Lung (tissue), 11 donors: ENCODE measurements at regions not wholly inside any gene's neighbourhood (a gene's known extent, or its start where the extent isn't known, plus 50 kb on each side); places are given as distances from the start of the nearest gene placed in this dataset.
A peak's percentile ranks its signal among the peaks of the same experiment; 100 is the strongest.

Source experiments
- ATAC-seq: fragments of 200-7000 bp; cut with Tn5 transposase; one replicate; pipeline ENCODE4 v1.9.1; 2020; ENCODE audit warnings: moderate number of reproducible peaks; ENCODE audit not compliant: insufficient read depth, low FRiP score
- DNase-seq, 3 donors: peaks; one replicate each; pipeline ENCODE4 v3.0.0-alpha.2; 2013 to 2017
- H3K27ac ChIP-seq, 2 donors: one replicate each; pipeline ENCODE4 v1.5.1; 2013; ENCODE audit warnings: mild to moderate bottlenecking in 2 of 2, moderate library complexity in 2 of 2, control low read depth in 1 of 2, inconsistent platforms in 1 of 2, low read depth in 1 of 2, low read length in 1 of 2
- H3K27me3 ChIP-seq, 3 donors: one replicate each; pipeline ENCODE4 v1.5.1; 2013; ENCODE audit warnings: low read length in 2 of 3; ENCODE audit not compliant: control insufficient read depth in 3 of 3, insufficient read depth in 3 of 3
- H3K36me3 ChIP-seq, 4 donors: one replicate each; pipeline ENCODE4 v1.5.1; 2013; ENCODE audit warnings: low read length in 4 of 4, mild to moderate bottlenecking in 1 of 4, moderate library complexity in 1 of 4; ENCODE audit not compliant: control insufficient read depth in 4 of 4, insufficient read depth in 4 of 4
- H3K4me1 ChIP-seq, 5 donors: one replicate each; pipeline ENCODE4 v1.5.1; 2013; ENCODE audit warnings: low read length in 5 of 5, mild to moderate bottlenecking in 2 of 5, moderate library complexity in 1 of 5; ENCODE audit not compliant: control insufficient read depth in 5 of 5, insufficient read depth in 5 of 5
- H3K4me3 ChIP-seq: one replicate; pipeline ENCODE4 v1.5.1; 2013; ENCODE audit warnings: mild to moderate bottlenecking, control low read depth, moderate library complexity
- H3K9ac ChIP-seq, 2 donors: one replicate each; pipeline ENCODE4 v1.5.1; 2013; ENCODE audit warnings: low read length in 2 of 2, control low read depth in 1 of 2; ENCODE audit not compliant: insufficient read depth in 1 of 2
- H3K9me3 ChIP-seq, 4 donors: one replicate each; pipeline ENCODE4 v1.5.1; 2013; ENCODE audit warnings: low read length in 3 of 4, mild to moderate bottlenecking in 1 of 4, moderate library complexity in 1 of 4; ENCODE audit not compliant: control insufficient read depth in 4 of 4, insufficient read depth in 3 of 4
- CTCF ChIP-seq: IDR thresholded peaks from 2 replicates; pipeline ENCODE4 v1.5.1; 2012; ENCODE audit warnings: mild to moderate bottlenecking; ENCODE audit errors: control extremely low read depth, extremely low read depth
- WGBS, 2 donors: extraction: QIAGEN DNeasy Blood & Tissue Kit; methylation state at CpG; one replicate each; pipeline ENCODE4 v1.1.7; 2013; 5-methylcytosine and 5-hydroxymethylcytosine counted together
- donor health status: control.
- donor health status: control.
- donor health status: Bipolar disorder and iron deficiency.
- donor health status: healthy.
- donor health status: DM: yes; HTN: yes; CAD: no.

GRCh38 chr11:13174090-13174489 lies 103.5 kb upstream of the BMAL1 start:
- DNase-seq (no peak), ATAC-seq (no peak)
- no peaks in the 10 kb centered on the region for H3K36me3 ChIP-seq
- H3K9ac ChIP-seq = no peak overlapping the region
- no peaks in the 10 kb centered on the region for H3K9me3 ChIP-seq
- no peak overlapping the region for H3K27ac ChIP-seq
- H3K4me1 ChIP-seq = no peaks in the 10 kb centered on the region
- H3K27me3 ChIP-seq = no peaks in the 10 kb centered on the region
- TF ChIP-seq CTCF = no peak
- no peak overlapping the region for H3K4me3 ChIP-seq
- WGBS, 2 donors = 81 to 82% methylated on average over 6 of the region's 6 CpGs

GRCh38 chr11:13183094-13183825 lies 94.3 kb upstream of the BMAL1 start:
- Histone ChIP-seq H3K9ac (no peak overlapping the region), H3K4me3 (no peak overlapping the region), H3K9me3 (peaks cover 0 to 2% (median 0%) of the 10 kb centered on the region in 4 donors), H3K36me3 (no peaks in the 10 kb centered on the region), H3K27ac (no peak overlapping the region), H3K4me1 (peaks cover 0 to 7% (median 0%) of the 10 kb centered on the region in 5 donors), H3K27me3 (peaks cover 0 to 2% (median 0%) of the 10 kb centered on the region in 3 donors)
- DNase-seq (peak in 2 of 3 donors; percentile 64 to 68), ATAC-seq (peak; percentile 51)
- TF ChIP-seq CTCF = peak; percentile 15
- WGBS, 2 donors = 9% methylated on average over 6 of the region's 6 CpGs

GRCh38 chr11:13183826-13184196 lies 93.8 kb upstream of the BMAL1 start:
- DNase-seq = no peak
- no peak overlapping the region for H3K27ac ChIP-seq
- H3K27me3 ChIP-seq = peaks cover 0 to 2% (median 0%) of the 10 kb centered on the region in 3 donors
- peaks cover 0 to 3% (median 1%) of the 10 kb centered on the region in 4 donors for H3K9me3 ChIP-seq
- no peak overlapping the region for H3K4me3 ChIP-seq
- H3K36me3 ChIP-seq = no peaks in the 10 kb centered on the region
- WGBS, 2 donors = 92% methylated on average over 1 of the region's 1 CpG
- no peak overlapping the region for H3K9ac ChIP-seq
- no peak for TF ChIP-seq CTCF
- ATAC-seq = no peak
- H3K4me1 ChIP-seq = peaks cover 0 to 7% (median 0%) of the 10 kb centered on the region in 5 donors
